Transverse colon (tissue), 4 donors: ENCODE measurements at regions not wholly inside any gene's neighbourhood (a gene's known extent, or its start where the extent isn't known, plus 50 kb on each side); places are given as distances from the start of the nearest gene placed in this dataset.
"Not testable (repeated sequence)": the region's sequence is repeated elsewhere in the genome, so short reads cannot be mapped to it uniquely, and the experiment has no call there.

Source experiments
- DNase-seq: peaks from one replicate; pipeline ENCODE4 v3.0.0-alpha.2; 2019
- H3K27ac ChIP-seq, 4 donors: fragments of 200-600 bp; sonication (generic); 2 replicates each; pipeline ENCODE4 v1.5.1; 2016 to 2018; ENCODE audit warnings: inconsistent platforms in 4 of 4
- H3K27me3 ChIP-seq: fragments of 200-600 bp; sonication (generic); 2 replicates; pipeline ENCODE4 v1.5.1; 2017; ENCODE audit warnings: inconsistent platforms
- H3K36me3 ChIP-seq, 4 donors: fragments of 200-600 bp; sonication (generic); 2 replicates each; pipeline ENCODE4 v1.5.1; 2017 to 2019; ENCODE audit warnings: inconsistent platforms in 4 of 4
- H3K4me1 ChIP-seq, 4 donors: fragments of 200-600 bp; sonication (generic); 2 replicates each; pipeline ENCODE4 v1.5.1; 2017 to 2020; ENCODE audit warnings: inconsistent platforms in 4 of 4
- H3K4me3 ChIP-seq, 4 donors: fragments of 200-600 bp; sonication (generic); 1 replicate in 1 of 4; 2 replicates in 3 of 4; pipeline versions ENCODE4 v1.5.1 to v1.6.1; 2017 to 2019; ENCODE audit warnings: inconsistent platforms in 4 of 4
- H3K9me3 ChIP-seq, 2 donors: fragments of 200-600 bp; sonication (generic); 2 replicates each; pipeline ENCODE4 v1.5.1; 2017 to 2019; ENCODE audit warnings: inconsistent platforms in 2 of 2
- CTCF ChIP-seq, 5 experiments: fragments of 200-600 bp in 3 of 5; fragments of 450-650 bp in 2 of 5; sonication (generic) in 3 of 5; IDR thresholded peaks; 1 replicate in 2 of 5; 2 replicates in 3 of 5; pipeline ENCODE4 v1.5.1; 2016 to 2017; ENCODE audit warnings: antibody characterized with exemption in 5 of 5, inconsistent platforms in 3 of 5, mild to moderate bottlenecking in 2 of 5, moderate library complexity in 1 of 5
- EP300 ChIP-seq: sonication (generic); formaldehyde crosslinking; IDR thresholded peaks from one replicate; pipeline ENCODE4 v1.6.1; 2017; ENCODE audit warnings: antibody characterized with exemption, low read depth
- POLR2A ChIP-seq: fragments of 450-650 bp; IDR thresholded peaks from one replicate; pipeline ENCODE4 v1.6.1; 2016; ENCODE audit warnings: antibody characterized with exemption, mild to moderate bottlenecking, moderate library complexity
- POLR2AphosphoS5 ChIP-seq, 3 donors: sonication (generic); formaldehyde crosslinking; IDR thresholded peaks; one replicate each; pipeline ENCODE4 v1.6.1; 2016; ENCODE audit warnings: antibody characterized with exemption in 3 of 3
- WGBS, 2 donors: methylation state at CpG; one replicate each; pipeline ENCODE4 v1.1.5; 2018; ENCODE audit warnings: low coverage in 1 of 2; 5-methylcytosine and 5-hydroxymethylcytosine counted together
- in situ Hi-C, 4 donors: fragments of 200-750 bp; cut with MboI; loops; one replicate each; pipeline versions ENCODE4 v1.15.0 to v1.15.1; 2017; ENCODE audit warnings: low sequenced_read_pairs in 3 of 4, low pct_ligation_motif_present in 1 of 4, low pct_unique_long_range_greater_than_20kb in 1 of 4
- intact Hi-C: fragments of 100-400 bp; cut with DNase I; formaldehyde crosslinking; loops from one replicate; pipeline ENCODE4 v1.15.1; 2023; ENCODE audit warnings: low total_unique reads

- H3K4me1 ChIP-seq = no peaks in the 10 kb centered on the region
- no peak for DNase-seq
- no peaks in the 10 kb centered on the region for H3K27me3 ChIP-seq
- in situ Hi-C loops = no loop called here
- intact Hi-C loops = no loop called here
- H3K36me3 ChIP-seq = no peaks in the 10 kb centered on the region
- H3K4me3 ChIP-seq = no peak overlapping the region
- H3K27ac ChIP-seq = no peak overlapping the region
- no peak for TF ChIP-seq POLR2A
- no peak for TF ChIP-seq POLR2AphosphoS5 (IDR thresholded peaks at IDR 0.05)
- TF ChIP-seq EP300 = no peak
- TF ChIP-seq CTCF (IDR thresholded peaks at IDR 0.05) = no peak
- peaks cover 3 to 8% of the 10 kb centered on the region in 2 donors for H3K9me3 ChIP-seq
- 68 to 75% methylated on average over 3 of the region's 3 CpGs for WGBS, 2 donors
Observed at GRCh38 chr7:67359900-67360299, 363.3 kb downstream of the TYW1 start.

- 78 to 79% methylated on average over 3 to 4 of the region's 4 CpGs for WGBS, 2 donors
- no peak for TF ChIP-seq CTCF (IDR thresholded peaks at IDR 0.05)
- no peak for TF ChIP-seq EP300
- no peak for TF ChIP-seq POLR2AphosphoS5 (IDR thresholded peaks at IDR 0.05)
- no peak for TF ChIP-seq POLR2A
- no peak for DNase-seq
- H3K27me3 ChIP-seq = no peaks in the 10 kb centered on the region
- no peaks in the 10 kb centered on the region for H3K36me3 ChIP-seq
- in situ Hi-C loops (no loop called here), intact Hi-C loops (no loop called here)
- no peaks in the 10 kb centered on the region for H3K4me1 ChIP-seq
- no peak overlapping the region for H3K4me3 ChIP-seq
- H3K9me3 ChIP-seq = peaks cover 3 to 8% of the 10 kb centered on the region in 2 donors
- no peak overlapping the region for H3K27ac ChIP-seq
Observed at GRCh38 chr7:67361150-67361549, 364.5 kb downstream of the TYW1 start.

GRCh38 chr7:67364441-67365017 lies 367.9 kb downstream of the TYW1 start:
- no peak for DNase-seq
- Histone ChIP-seq H3K27me3 (no peaks in the 10 kb centered on the region), H3K4me3 (no peak overlapping the region), H3K4me1 (no peaks in the 10 kb centered on the region), H3K36me3 (no peaks in the 10 kb centered on the region), H3K27ac (no peak overlapping the region), H3K9me3 (no peaks in the 10 kb centered on the region)
- TF ChIP-seq EP300 (no peak), POLR2AphosphoS5 (IDR thresholded peaks at IDR 0.05) (no peak), POLR2A (no peak), CTCF (IDR thresholded peaks at IDR 0.05) (no peak)
- 84 to 100% methylated on average over 5 to 46 of the region's 60 CpGs for WGBS, 2 donors
- intact Hi-C loops = no loop called here
- in situ Hi-C loops = no loop called here

GRCh38 chr7:67371429-67372305 lies 375.0 kb downstream of the TYW1 start:
- intact Hi-C loops (no loop called here), in situ Hi-C loops (no loop called here)
- 20 to 33% methylated on average over 1 to 18 of the region's 18 CpGs for WGBS, 2 donors
- Histone ChIP-seq H3K27ac (no peak overlapping the region), H3K4me1 (no peaks in the 10 kb centered on the region), H3K27me3 (peaks cover 19% of the 10 kb centered on the region), H3K36me3 (no peaks in the 10 kb centered on the region), H3K9me3 (no peaks in the 10 kb centered on the region), H3K4me3 (no peak overlapping the region)
- DNase-seq = peak; percentile 40
- peak; percentile 73 to 78 (median 75) for TF ChIP-seq CTCF (IDR thresholded peaks at IDR 0.05)
- TF ChIP-seq POLR2A = no peak

GRCh38 chr7:67373389-67373788 lies 376.8 kb downstream of the TYW1 start:
- H3K4me1 ChIP-seq, H3K27ac ChIP-seq, intact Hi-C loops, H3K4me3 ChIP-seq, in situ Hi-C loops, H3K9me3 ChIP-seq, H3K36me3 ChIP-seq, DNase-seq: not testable (repeated sequence)
- WGBS, 2 donors = 53 to 63% methylated on average over 3 of the region's 3 CpGs
- H3K27me3 ChIP-seq = peaks cover 19% of the 10 kb centered on the region
